Cardiac muscle cell (in vitro differentiated cells and primary cell): ENCODE measurements at regions not wholly inside any gene's neighbourhood (a gene's known extent, or its start where the extent isn't known, plus 50 kb on each side); places are given as distances from the start of the nearest gene placed in this dataset.
"Not testable (repeated sequence)": the region's sequence is repeated elsewhere in the genome, so short reads cannot be mapped to it uniquely, and the experiment has no call there.

ENCODE experiments used
- DNase-seq, 2 donors: peaks; one replicate each; pipeline versions ENCODE4 v3.0.0 to v3.0.0-alpha.2; 2010 to 2017; ENCODE audit warnings: low read depth in 1 of 2, low spot score in 1 of 2
- H3K27ac ChIP-seq: fragments of 200-600 bp; sonication (generic); 2 replicates; pipeline ENCODE4 v1.5.1; 2016
- H3K27me3 ChIP-seq: fragments of 200-600 bp; sonication (generic); 2 replicates; pipeline ENCODE4 v1.6.0; 2016; ENCODE audit warnings: control low read depth
- H3K36me3 ChIP-seq: fragments of 200-600 bp; sonication (generic); 2 replicates; pipeline ENCODE4 v1.5.1; 2016; ENCODE audit warnings: control low read depth
- H3K4me1 ChIP-seq: fragments of 200-600 bp; sonication (generic); 2 replicates; pipeline ENCODE4 v1.8.1; 2017; ENCODE audit warnings: low read depth, mild to moderate bottlenecking, mixed run types
- H3K4me3 ChIP-seq: fragments of 200-600 bp; sonication (generic); 2 replicates; pipeline ENCODE4 v1.5.1; 2016; ENCODE audit warnings: mild to moderate bottlenecking
- H3K9me3 ChIP-seq: fragments of 200-600 bp; sonication (generic); 2 replicates; pipeline ENCODE4 v1.5.1; 2017; ENCODE audit warnings: low read depth, mild to moderate bottlenecking, control low read depth
- CTCF ChIP-seq: IDR thresholded peaks from 2 replicates; pipeline ENCODE4 v1.5.1; 2012; ENCODE audit warnings: low read depth, mild to moderate bottlenecking, low read length

DNA sequence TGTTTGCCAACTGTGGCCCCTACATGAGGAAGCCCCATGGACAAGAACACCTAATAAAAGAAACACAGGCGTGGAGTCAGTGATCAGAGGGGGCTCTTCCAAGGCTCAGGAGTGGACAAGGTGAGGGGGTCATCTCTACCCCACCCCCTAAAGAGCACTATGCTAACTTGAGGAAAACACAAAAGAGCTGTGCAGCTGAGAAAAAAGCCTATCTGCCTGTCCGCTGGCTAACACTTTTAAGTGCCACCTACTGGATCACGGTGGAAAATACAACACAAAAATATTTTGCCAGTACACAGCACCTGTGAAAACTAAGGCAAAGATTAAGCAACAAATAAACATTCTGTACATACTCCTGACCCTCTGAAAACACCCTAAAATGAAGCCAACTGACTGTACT is 53.1 kb upstream of the COBL start:
- Histone ChIP-seq H3K4me1 (peaks cover 4% of the 10 kb centered on the region), H3K9me3 (no peaks in the 10 kb centered on the region), H3K27ac (no peak overlapping the region), H3K36me3 (no peaks in the 10 kb centered on the region), H3K4me3 (no peak overlapping the region), H3K27me3 (no peaks in the 10 kb centered on the region)
- DNase-seq: peak; percentile 13 to 36
- TF ChIP-seq CTCF: peak; percentile 46

GRCh38 chr7:51369228-51369627 is 52.6 kb upstream of the COBL start:
- not testable (repeated sequence) for H3K4me1 ChIP-seq, DNase-seq, H3K4me3 ChIP-seq, H3K27ac ChIP-seq, H3K36me3 ChIP-seq, H3K9me3 ChIP-seq, H3K27me3 ChIP-seq

- no peaks in the 10 kb centered on the region for H3K9me3 ChIP-seq
- H3K36me3 ChIP-seq: no peaks in the 10 kb centered on the region
- DNase-seq: no peak
- H3K4me1 ChIP-seq: peaks cover 4% of the 10 kb centered on the region
- no peak overlapping the region for H3K4me3 ChIP-seq
- no peak overlapping the region for H3K27ac ChIP-seq
- no peak for TF ChIP-seq CTCF
- no peaks in the 10 kb centered on the region for H3K27me3 ChIP-seq
Observed at GRCh38 chr7:51368334-51368733, 51.7 kb upstream of the COBL start.

GRCh38 chr7:51367614-51367968 is 51.0 kb upstream of the COBL start:
- no peak for TF ChIP-seq CTCF

DNA sequence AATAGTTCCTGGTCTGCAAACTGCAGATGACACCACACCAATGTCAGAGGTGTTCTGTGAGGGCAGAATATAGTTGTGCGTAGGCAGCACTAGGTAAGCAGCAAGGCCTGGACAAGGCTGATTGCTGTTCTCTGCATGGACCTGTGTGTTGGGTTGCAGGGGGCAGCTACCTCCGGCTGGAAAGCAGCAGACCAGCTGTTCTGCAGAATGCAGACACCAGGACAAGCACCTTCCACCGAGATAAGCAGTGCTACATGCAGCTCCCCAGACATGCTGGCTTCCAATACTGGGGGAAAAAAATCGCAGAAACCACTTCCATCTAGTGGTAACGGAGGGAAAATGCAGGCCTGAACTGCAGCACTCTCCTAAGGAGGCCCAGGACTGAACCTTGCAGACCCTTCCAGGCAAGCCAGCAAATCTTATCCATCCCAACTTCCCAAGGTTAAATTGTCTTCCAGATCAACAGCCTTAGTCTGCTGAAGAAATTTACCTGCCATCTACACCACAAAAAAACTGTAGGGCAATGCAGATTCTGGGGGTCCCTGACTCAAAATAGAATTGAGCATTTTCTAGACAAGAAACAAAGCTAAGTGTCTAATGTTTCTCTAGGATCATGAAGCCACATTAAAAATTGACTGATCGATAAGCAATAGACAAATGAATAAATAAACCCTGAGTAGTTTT is 50.5 kb upstream of the COBL start:
- no peak overlapping the region for H3K4me3 ChIP-seq
- H3K36me3 ChIP-seq: no peaks in the 10 kb centered on the region
- peak; percentile 73 for TF ChIP-seq CTCF

More at GRCh38 chr7:51367614-51367968, 51.0 kb upstream of the COBL start:
- H3K27me3 ChIP-seq: no peaks in the 10 kb centered on the region
- no peak overlapping the region for H3K4me3 ChIP-seq
- no peak for DNase-seq
- H3K27ac ChIP-seq: no peak overlapping the region
- H3K9me3 ChIP-seq: no peaks in the 10 kb centered on the region
- no peaks in the 10 kb centered on the region for H3K36me3 ChIP-seq
- H3K4me1 ChIP-seq: peaks cover 4% of the 10 kb centered on the region

More for the DNA sequence above, 50.5 kb upstream of the COBL start:
- no peaks in the 10 kb centered on the region for H3K9me3 ChIP-seq
- H3K4me1 ChIP-seq: peaks cover 4% of the 10 kb centered on the region
- DNase-seq: peak; percentile 64 to 83
- no peak overlapping the region for H3K27ac ChIP-seq
- no peaks in the 10 kb centered on the region for H3K27me3 ChIP-seq
